ENCODE measurements at regions not wholly inside any gene's neighbourhood (a gene's known extent, or its start where the extent isn't known, plus 50 kb on each side); places are given as distances from the start of the nearest gene placed in this dataset.

- no peak for TF ChIP-seq EZH2 (IDR thresholded peaks at IDR 0.05; ENCODE audit: borderline replicate concordance)
- TF ChIP-seq CTCF (IDR thresholded peaks at IDR 0.05; ENCODE audit: poor library complexity) = no peak
These were observed 887.7 kb downstream of the SI start for GRCh38 chr3:164190566-164190965.

Measured in hepatocyte (in vitro differentiated cells).